T-cell (primary cell): ENCODE measurements at regions not wholly inside any gene's neighbourhood (a gene's known extent, or its start where the extent isn't known, plus 50 kb on each side); places are given as distances from the start of the nearest gene placed in this dataset.

ENCODE experiments used
- ATAC-seq, 4 experiments: fragments of 200-7000 bp in 3 of 4; fragments of 150-1000 bp in 1 of 4; cut with Tn5 transposase; replicated peaks in 1 of 4; 1 replicate in 3 of 4; 2 replicates in 1 of 4; pipeline ENCODE4 v1.10.0; 2021; ENCODE audit warnings: moderate library complexity in 3 of 4, mild to moderate bottlenecking in 2 of 4, moderate number of reproducible peaks in 1 of 4
- CTCF ChIA-PET, 2 donors: fragments of 300-600 bp; sonication (Branson Sonifier 250); formaldehyde crosslinking; loops; one replicate each; lab custom pipeline; 2022; ENCODE audit warnings: antibody characterized with exemption in 2 of 2; lab: Charles Lee
- POLR2A ChIA-PET, 2 donors: fragments of 300-600 bp; sonication (Branson Sonifier 250); formaldehyde crosslinking; loops; one replicate each; lab custom pipeline; 2022; ENCODE audit warnings: antibody characterized with exemption in 2 of 2; lab: Charles Lee
- DNase-seq, 35 experiments: peaks; one replicate each; pipeline versions ENCODE4 v3.0.0 to v3.0.0-alpha.2; 2013 to 2023
- H3K27ac ChIP-seq: one replicate; pipeline ENCODE4 v1.5.1; 2013; ENCODE audit warnings: low read length
- H3K27me3 ChIP-seq, 2 experiments: replicated peaks in 1 of 2; 1 replicate in 1 of 2; 2 replicates in 1 of 2; pipeline versions ENCODE4 v1.6.1 to v1.7.0; 2013; ENCODE audit warnings: low read length in 1 of 2, mixed read lengths in 1 of 2; ENCODE audit not compliant: control insufficient read depth in 2 of 2, insufficient read depth in 2 of 2; ENCODE audit errors: extremely low read depth in 1 of 2
- H3K36me3 ChIP-seq, 2 donors: 1 replicate in 1 of 2; 2 replicates in 1 of 2; pipeline versions ENCODE4 v1.6.1 to v1.7.0; 2013; ENCODE audit warnings: low read length in 1 of 2; ENCODE audit not compliant: control insufficient read depth in 2 of 2, insufficient read depth in 1 of 2; ENCODE audit errors: extremely low read depth in 1 of 2
- H3K4me1 ChIP-seq, 2 experiments: 1 replicate in 1 of 2; 2 replicates in 1 of 2; pipeline versions ENCODE4 v1.6.1 to v1.7.0; 2013; ENCODE audit warnings: low read length in 2 of 2, mixed read lengths in 1 of 2; ENCODE audit not compliant: insufficient read depth in 2 of 2, control insufficient read depth in 1 of 2; ENCODE audit errors: extremely low read depth in 1 of 2
- H3K4me3 ChIP-seq, 2 donors: 1 replicate in 1 of 2; 2 replicates in 1 of 2; pipeline versions ENCODE4 v1.5.1 to v1.7.0; 2013; ENCODE audit warnings: mild to moderate bottlenecking in 2 of 2, low read length in 1 of 2, moderate library complexity in 1 of 2; ENCODE audit not compliant: control insufficient read depth in 1 of 2; ENCODE audit errors: extremely low read depth in 1 of 2
- H3K9me3 ChIP-seq: 2 replicates; pipeline ENCODE4 v1.7.0; 2013
- H3K27ac Mint-ChIP-seq, 2 donors: one replicate each; pipeline ENCODE4 v1.8.0; 2020 to 2021; ENCODE audit warnings: mild to moderate bottlenecking in 2 of 2, mixed read lengths in 2 of 2
- H3K27me3 Mint-ChIP-seq, 2 donors: one replicate each; pipeline ENCODE4 v1.8.0; 2021 to 2022; ENCODE audit warnings: mixed read lengths in 2 of 2
- H3K36me3 Mint-ChIP-seq: one replicate; pipeline ENCODE4 v1.8.0; 2021; ENCODE audit warnings: mixed read lengths
- H3K4me1 Mint-ChIP-seq, 3 donors: one replicate each; pipeline ENCODE4 v1.8.0; 2020 to 2022; ENCODE audit warnings: mixed read lengths in 3 of 3, mild to moderate bottlenecking in 1 of 3
- H3K4me3 Mint-ChIP-seq, 3 donors: one replicate each; pipeline ENCODE4 v1.8.0; 2020 to 2022; ENCODE audit warnings: mild to moderate bottlenecking in 3 of 3, mixed read lengths in 3 of 3, moderate library complexity in 3 of 3
- H3K9me3 Mint-ChIP-seq, 3 donors: one replicate each; pipeline ENCODE4 v1.8.0; 2020 to 2022; ENCODE audit warnings: mixed read lengths in 3 of 3
- WGBS: methylation state at CpG from one replicate; pipeline ENCODE4 v1.1.5; 2013; ENCODE audit warnings: missing lambda C conversion rate; ENCODE audit not compliant: insufficient coverage; 5-methylcytosine and 5-hydroxymethylcytosine counted together

GRCh38 chr18:51614033-51614432, 416.6 kb upstream of the MEX3C start:
- no peaks in the 10 kb centered on the region for H3K4me1 Mint-ChIP-seq
- ChIA-PET POLR2A (no interaction called here), CTCF (no interaction called here)
- H3K36me3 ChIP-seq: no peaks in the 10 kb centered on the region
- 42% methylated on average over 3 of the region's 5 CpGs for WGBS
- no peaks in the 10 kb centered on the region for H3K36me3 Mint-ChIP-seq
- H3K27me3 ChIP-seq: peaks cover 0 to 11% of the 10 kb centered on the region in 2 experiments
- peaks cover 9 to 19% of the 10 kb centered on the region in 2 donors for H3K27me3 Mint-ChIP-seq
- no peak overlapping the region for H3K4me3 ChIP-seq
- no peak for DNase-seq
- H3K4me3 Mint-ChIP-seq: no peak overlapping the region
- H3K27ac Mint-ChIP-seq: no peak overlapping the region
- no peak for ATAC-seq
- no peaks in the 10 kb centered on the region for H3K9me3 Mint-ChIP-seq
- no peak overlapping the region for H3K27ac ChIP-seq
- H3K4me1 ChIP-seq: no peaks in the 10 kb centered on the region
- no peaks in the 10 kb centered on the region for H3K9me3 ChIP-seq

- H3K27me3 Mint-ChIP-seq: peaks cover 7 to 22% of the 10 kb centered on the region in 2 donors
- 54% methylated on average over 4 of the region's 7 CpGs for WGBS
- H3K4me1 ChIP-seq: no peaks in the 10 kb centered on the region
- H3K4me3 Mint-ChIP-seq: no peak overlapping the region
- ATAC-seq: no peak
- no peaks in the 10 kb centered on the region for H3K36me3 Mint-ChIP-seq
- no peak overlapping the region for H3K27ac ChIP-seq
- H3K9me3 ChIP-seq: no peaks in the 10 kb centered on the region
- H3K27me3 ChIP-seq: peaks cover 0 to 11% of the 10 kb centered on the region in 2 experiments
- no peaks in the 10 kb centered on the region for H3K4me1 Mint-ChIP-seq
- no peak overlapping the region for H3K27ac Mint-ChIP-seq
- no peak overlapping the region for H3K4me3 ChIP-seq
- DNase-seq: no peak
- ChIA-PET CTCF (no interaction called here), POLR2A (no interaction called here)
- no peaks in the 10 kb centered on the region for H3K36me3 ChIP-seq
- no peaks in the 10 kb centered on the region for H3K9me3 Mint-ChIP-seq
Observed at GRCh38 chr18:51614967-51615571, 417.6 kb upstream of the MEX3C start.

- peaks cover 14 to 29% of the 10 kb centered on the region in 2 donors for H3K27me3 Mint-ChIP-seq
- 42% methylated on average over 2 of the region's 4 CpGs for WGBS
- no peaks in the 10 kb centered on the region for H3K36me3 Mint-ChIP-seq
- no peaks in the 10 kb centered on the region for H3K9me3 Mint-ChIP-seq
- DNase-seq: no peak
- Histone ChIP-seq H3K4me3 (no peak overlapping the region), H3K36me3 (no peaks in the 10 kb centered on the region), H3K27ac (no peak overlapping the region), H3K27me3 (peaks cover 0 to 11% of the 10 kb centered on the region in 2 experiments), H3K9me3 (no peaks in the 10 kb centered on the region), H3K4me1 (no peaks in the 10 kb centered on the region)
- POLR2A ChIA-PET: no interaction called here
- no peak overlapping the region for H3K4me3 Mint-ChIP-seq
- ATAC-seq: no peak
- CTCF ChIA-PET: interaction anchor here in 1 of 2 donors (0.7 kb wide), 1 partner anchor 139 kb away, joined by 4 read pairs; no protein-coding TSS in a partner anchor
- no peaks in the 10 kb centered on the region for H3K4me1 Mint-ChIP-seq
- H3K27ac Mint-ChIP-seq: no peak overlapping the region
Observed at GRCh38 chr18:51617167-51617566, 419.7 kb upstream of the MEX3C start.

GRCh38 chr18:51617572-51618260, 420.2 kb upstream of the MEX3C start:
- Mint-ChIP-seq H3K9me3 (no peaks in the 10 kb centered on the region), H3K27me3 (peaks cover 16 to 30% of the 10 kb centered on the region in 2 donors), H3K36me3 (no peaks in the 10 kb centered on the region), H3K4me1 (no peaks in the 10 kb centered on the region), H3K27ac (no peak overlapping the region), H3K4me3 (no peak overlapping the region)
- DNase-seq: no peak
- WGBS: 29% methylated on average over 1 of the region's 2 CpGs
- Histone ChIP-seq H3K4me1 (no peaks in the 10 kb centered on the region), H3K9me3 (no peaks in the 10 kb centered on the region), H3K36me3 (no peaks in the 10 kb centered on the region), H3K27ac (no peak overlapping the region), H3K27me3 (peaks cover 0 to 15% of the 10 kb centered on the region in 2 experiments), H3K4me3 (no peak overlapping the region)
- ATAC-seq: no peak
- ChIA-PET CTCF (no interaction called here), POLR2A (no interaction called here)

DNA sequence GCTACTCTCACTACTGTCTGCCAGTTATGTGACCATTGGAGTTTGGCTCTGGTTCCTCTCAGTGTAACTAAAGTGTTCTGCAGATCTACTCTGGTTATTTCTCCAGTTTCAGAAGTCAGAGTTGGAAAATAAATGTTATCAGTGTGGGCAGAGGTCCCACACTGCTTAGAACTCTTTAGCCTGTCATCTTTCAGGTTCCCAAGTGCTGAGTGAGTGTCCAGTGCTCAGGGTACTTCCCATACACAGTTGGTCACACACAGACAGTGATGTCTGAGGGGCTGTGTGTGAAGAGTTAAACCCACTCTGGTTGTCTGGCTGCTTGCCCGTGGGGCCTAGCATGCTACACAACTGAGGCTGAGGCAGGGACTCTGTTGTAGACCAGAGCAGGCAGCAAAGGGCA, 421.8 kb upstream of the MEX3C start:
- H3K27me3 Mint-ChIP-seq: peaks cover 23 to 24% of the 10 kb centered on the region in 2 donors
- H3K4me3 ChIP-seq: no peak overlapping the region
- H3K36me3 Mint-ChIP-seq: no peaks in the 10 kb centered on the region
- WGBS: 60% methylated on average over 1 of the region's 1 CpG
- H3K9me3 Mint-ChIP-seq: no peaks in the 10 kb centered on the region
- H3K27ac Mint-ChIP-seq: no peak overlapping the region
- DNase-seq (no peak), ATAC-seq (no peak)
- H3K4me1 ChIP-seq: no peaks in the 10 kb centered on the region
- H3K27ac ChIP-seq: no peak overlapping the region
- H3K27me3 ChIP-seq: peaks cover 0 to 17% of the 10 kb centered on the region in 2 experiments
- ChIA-PET POLR2A (no interaction called here), CTCF (no interaction called here)
- no peaks in the 10 kb centered on the region for H3K9me3 ChIP-seq
- no peaks in the 10 kb centered on the region for H3K4me1 Mint-ChIP-seq
- H3K4me3 Mint-ChIP-seq: no peak overlapping the region
- no peaks in the 10 kb centered on the region for H3K36me3 ChIP-seq

- peaks cover 20 to 24% of the 10 kb centered on the region in 2 donors for H3K27me3 Mint-ChIP-seq
- H3K27me3 ChIP-seq: peaks cover 0 to 11% of the 10 kb centered on the region in 2 experiments
- no peak overlapping the region for H3K27ac Mint-ChIP-seq
- no peak for ATAC-seq
- H3K4me1 ChIP-seq: no peaks in the 10 kb centered on the region
- DNase-seq: peak in 2 of 35 experiments; percentile 1 to 4
- no peak overlapping the region for H3K4me3 ChIP-seq
- H3K4me3 Mint-ChIP-seq: no peak overlapping the region
- no peaks in the 10 kb centered on the region for H3K36me3 Mint-ChIP-seq
- H3K27ac ChIP-seq: no peak overlapping the region
- no peaks in the 10 kb centered on the region for H3K36me3 ChIP-seq
- POLR2A ChIA-PET: no interaction called here
- CTCF ChIA-PET: no interaction called here
- WGBS: 40% methylated on average over 1 of the region's 14 CpGs
- H3K9me3 Mint-ChIP-seq: no peaks in the 10 kb centered on the region
- no peaks in the 10 kb centered on the region for H3K4me1 Mint-ChIP-seq
- no peaks in the 10 kb centered on the region for H3K9me3 ChIP-seq
Observed at GRCh38 chr18:51621113-51621863, 423.8 kb upstream of the MEX3C start.
